ENCODE measurements at regions not wholly inside any gene's neighbourhood (a gene's known extent, or its start where the extent isn't known, plus 50 kb on each side); places are given as distances from the start of the nearest gene placed in this dataset.

DNA sequence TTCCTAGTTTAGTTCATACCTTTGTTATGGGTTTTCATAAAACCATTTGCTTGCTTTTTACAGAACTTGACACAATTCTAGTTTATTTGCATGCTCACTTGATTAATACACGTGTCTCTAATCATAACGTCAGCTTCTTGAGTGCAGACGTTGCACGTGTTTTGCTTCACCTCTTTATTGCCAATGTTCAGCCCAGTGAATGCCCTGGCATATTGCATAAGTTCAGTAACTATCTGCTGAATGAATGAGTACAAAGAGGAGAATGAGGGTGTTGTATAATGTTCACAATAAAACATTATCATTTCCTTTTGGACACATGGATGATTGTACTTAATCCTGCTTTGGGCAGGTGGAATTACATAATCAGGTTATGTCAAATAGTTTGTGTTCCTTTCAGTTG is 519.8 kb downstream of the HS3ST4 start:
- no peaks in the 10 kb centered on the region for H3K36me3 ChIP-seq (replicated peaks; ENCODE audit: low read depth, low read length)
- H3K27ac ChIP-seq (ENCODE audit: low read length) = no peak overlapping the region
- no peak overlapping the region for H2AFZ ChIP-seq (ENCODE audit: low read depth, low read length)
- TF ChIP-seq EZH2phosphoT487 (IDR thresholded peaks at IDR 0.05; ENCODE audit: low read depth) = no peak
- TF ChIP-seq, protein P1, sequence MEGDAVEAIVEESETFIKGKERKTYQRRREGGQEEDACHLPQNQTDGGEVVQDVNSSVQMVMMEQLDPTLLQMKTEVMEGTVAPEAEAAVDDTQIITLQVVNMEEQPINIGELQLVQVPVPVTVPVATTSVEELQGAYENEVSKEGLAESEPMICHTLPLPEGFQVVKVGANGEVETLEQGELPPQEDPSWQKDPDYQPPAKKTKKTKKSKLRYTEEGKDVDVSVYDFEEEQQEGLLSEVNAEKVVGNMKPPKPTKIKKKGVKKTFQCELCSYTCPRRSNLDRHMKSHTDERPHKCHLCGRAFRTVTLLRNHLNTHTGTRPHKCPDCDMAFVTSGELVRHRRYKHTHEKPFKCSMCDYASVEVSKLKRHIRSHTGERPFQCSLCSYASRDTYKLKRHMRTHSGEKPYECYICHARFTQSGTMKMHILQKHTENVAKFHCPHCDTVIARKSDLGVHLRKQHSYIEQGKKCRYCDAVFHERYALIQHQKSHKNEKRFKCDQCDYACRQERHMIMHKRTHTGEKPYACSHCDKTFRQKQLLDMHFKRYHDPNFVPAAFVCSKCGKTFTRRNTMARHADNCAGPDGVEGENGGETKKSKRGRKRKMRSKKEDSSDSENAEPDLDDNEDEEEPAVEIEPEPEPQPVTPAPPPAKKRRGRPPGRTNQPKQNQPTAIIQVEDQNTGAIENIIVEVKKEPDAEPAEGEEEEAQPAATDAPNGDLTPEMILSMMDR (IDR thresholded peaks at IDR 0.05; ENCODE audit: low read depth, low read length) = no peak
- H3K79me2 ChIP-seq (ENCODE audit: low read length) = no peaks in the 10 kb centered on the region
- no peak overlapping the region for H3K4me2 ChIP-seq (ENCODE audit: low read length)
- H3K4me3 ChIP-seq (ENCODE audit: low read length) = no peak overlapping the region
- no peaks in the 10 kb centered on the region for H3K4me1 ChIP-seq (ENCODE audit: low read length)
- H3K9me3 ChIP-seq (ENCODE audit: insufficient read depth, low read length) = no peaks in the 10 kb centered on the region
- no peak overlapping the region for H3K9ac ChIP-seq (ENCODE audit: low read length)
- no peaks in the 10 kb centered on the region for H4K20me1 ChIP-seq (ENCODE audit: insufficient read depth, low read length)
- no peaks in the 10 kb centered on the region for H3K27me3 ChIP-seq (ENCODE audit: low read depth, low read length)

DNA sequence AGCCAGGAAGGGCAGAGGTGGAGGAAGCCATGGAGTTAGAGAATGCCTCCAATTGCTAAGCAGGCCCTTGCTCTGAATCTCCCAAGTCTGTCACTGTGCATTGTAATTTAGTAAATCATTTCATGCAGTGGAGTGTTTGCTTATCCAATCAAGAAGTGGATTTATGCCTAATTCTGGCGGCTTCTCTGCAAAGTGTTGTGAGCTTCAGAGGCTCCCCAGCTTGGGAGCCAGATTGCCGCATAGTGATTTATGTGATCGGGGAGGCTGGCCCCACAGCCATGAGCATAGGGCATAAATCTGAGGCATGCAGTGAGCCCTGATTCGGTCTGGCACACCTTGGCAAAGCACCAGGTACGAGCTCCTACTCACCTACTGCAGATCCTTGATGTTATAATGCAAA is 520.8 kb downstream of the HS3ST4 start:
- H3K4me1 ChIP-seq (ENCODE audit: low read length) = no peaks in the 10 kb centered on the region
- no peaks in the 10 kb centered on the region for H3K36me3 ChIP-seq (replicated peaks; ENCODE audit: low read depth, low read length)
- no peak overlapping the region for H3K9ac ChIP-seq (ENCODE audit: low read length)
- no peaks in the 10 kb centered on the region for H3K79me2 ChIP-seq (ENCODE audit: low read length)
- no peaks in the 10 kb centered on the region for H3K9me3 ChIP-seq (ENCODE audit: insufficient read depth, low read length)
- TF ChIP-seq, protein P1 (IDR thresholded peaks at IDR 0.05; ENCODE audit: low read depth, low read length) = no peak
- TF ChIP-seq EZH2phosphoT487 (IDR thresholded peaks at IDR 0.05; ENCODE audit: low read depth) = no peak
- H3K27me3 ChIP-seq (ENCODE audit: low read depth, low read length) = no peaks in the 10 kb centered on the region
- no peaks in the 10 kb centered on the region for H4K20me1 ChIP-seq (ENCODE audit: insufficient read depth, low read length)
- no peak overlapping the region for H3K4me2 ChIP-seq (ENCODE audit: low read length)
- no peak overlapping the region for H3K27ac ChIP-seq (ENCODE audit: low read length)
- H2AFZ ChIP-seq (ENCODE audit: low read depth, low read length) = no peak overlapping the region
- no peak overlapping the region for H3K4me3 ChIP-seq (ENCODE audit: low read length)

DNA sequence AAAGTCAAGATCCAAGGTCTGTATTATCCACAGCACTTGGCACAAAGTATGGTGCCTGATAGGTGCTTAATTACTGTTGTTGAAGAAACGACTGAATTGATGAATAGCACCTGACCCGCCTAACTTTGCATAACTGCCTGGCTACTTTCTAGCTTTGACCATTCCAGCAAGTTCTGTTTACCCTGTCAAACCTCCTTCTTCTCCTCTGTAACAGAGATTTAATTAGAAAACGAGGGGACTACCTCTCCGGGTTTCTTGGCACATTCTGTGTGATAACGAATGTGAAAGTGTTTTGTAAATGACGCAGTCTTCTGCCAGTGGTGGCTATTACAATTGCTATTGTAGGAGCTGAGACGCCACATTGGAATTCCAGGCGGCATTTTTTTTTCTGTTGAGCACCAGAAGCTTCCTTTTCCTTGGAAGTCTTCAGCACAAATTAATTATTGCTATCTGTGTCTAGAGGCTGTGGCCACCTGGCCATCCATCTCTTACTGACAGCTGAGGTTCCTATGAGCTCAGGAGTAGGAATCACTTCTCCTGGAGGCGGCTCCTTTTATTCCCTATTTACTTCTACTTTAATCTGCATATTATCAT is 522.9 kb downstream of the HS3ST4 start:
- TF ChIP-seq EZH2phosphoT487 (IDR thresholded peaks at IDR 0.05; ENCODE audit: low read depth) = no peak
- TF ChIP-seq, protein P1 (IDR thresholded peaks at IDR 0.05; ENCODE audit: low read depth, low read length) = no peak
- H3K79me2 ChIP-seq (ENCODE audit: low read length) = no peaks in the 10 kb centered on the region
- no peaks in the 10 kb centered on the region for H3K9me3 ChIP-seq (ENCODE audit: insufficient read depth, low read length)
- H4K20me1 ChIP-seq (ENCODE audit: insufficient read depth, low read length) = no peaks in the 10 kb centered on the region
- no peaks in the 10 kb centered on the region for H3K4me1 ChIP-seq (ENCODE audit: low read length)
- H3K9ac ChIP-seq (ENCODE audit: low read length) = no peak overlapping the region
- H3K36me3 ChIP-seq (replicated peaks; ENCODE audit: low read depth, low read length) = no peaks in the 10 kb centered on the region
- H3K4me2 ChIP-seq (ENCODE audit: low read length) = peak overlapping the region; percentile 40
- peak overlapping the region; percentile 36; the same call in 1 of the 2 replicates for H3K4me3 ChIP-seq (ENCODE audit: low read length)
- no peak overlapping the region for H2AFZ ChIP-seq (ENCODE audit: low read depth, low read length)
- H3K27ac ChIP-seq (ENCODE audit: low read length) = no peak overlapping the region
- H3K27me3 ChIP-seq (ENCODE audit: low read depth, low read length) = no peaks in the 10 kb centered on the region

DNA sequence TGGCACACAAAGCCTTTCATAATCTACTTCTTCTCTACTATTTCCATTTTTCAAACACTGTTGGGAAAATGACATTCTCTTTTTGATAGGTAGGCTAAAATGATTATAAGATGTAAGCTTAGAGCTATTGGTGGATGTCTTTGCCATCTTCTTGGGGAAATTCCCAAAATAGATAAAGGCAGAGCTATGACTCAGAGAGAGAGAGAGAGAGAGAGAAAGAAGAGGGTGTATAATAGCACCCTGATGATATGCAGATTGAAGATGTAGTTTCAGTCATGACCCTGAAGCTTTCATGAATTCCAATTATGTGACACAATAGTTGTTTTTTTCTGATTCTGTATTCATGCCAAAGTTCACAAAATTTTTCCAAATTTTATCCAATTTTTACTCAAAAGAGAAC is 529.1 kb downstream of the HS3ST4 start:
- no peak overlapping the region for H3K27ac ChIP-seq (ENCODE audit: low read length)
- H3K4me2 ChIP-seq (ENCODE audit: low read length) = peak overlapping the region; percentile 61
- H3K79me2 ChIP-seq (ENCODE audit: low read length) = no peaks in the 10 kb centered on the region
- no peaks in the 10 kb centered on the region for H3K27me3 ChIP-seq (ENCODE audit: low read depth, low read length)
- no peaks in the 10 kb centered on the region for H3K36me3 ChIP-seq (replicated peaks; ENCODE audit: low read depth, low read length)
- peaks cover 18% of the 10 kb centered on the region for H3K4me1 ChIP-seq (ENCODE audit: low read length)
- no peaks in the 10 kb centered on the region for H3K9me3 ChIP-seq (ENCODE audit: insufficient read depth, low read length)
- H4K20me1 ChIP-seq (ENCODE audit: insufficient read depth, low read length) = no peaks in the 10 kb centered on the region
- H2AFZ ChIP-seq (ENCODE audit: low read depth, low read length) = no peak overlapping the region
- no peak overlapping the region for H3K9ac ChIP-seq (ENCODE audit: low read length)
- TF ChIP-seq, protein P1 (IDR thresholded peaks at IDR 0.05; ENCODE audit: low read depth, low read length) = no peak
- TF ChIP-seq EZH2phosphoT487 (IDR thresholded peaks at IDR 0.05; ENCODE audit: low read depth) = no peak
- 0 out of 2 replicates have a peak overlapping the region, but pooled peaks have one; percentile 6 for H3K4me3 ChIP-seq (ENCODE audit: low read length)

Data from OCI-LY3 (cell line).